H1 (cell line): ENCODE measurements at regions not wholly inside any gene's neighbourhood (a gene's known extent, or its start where the extent isn't known, plus 50 kb on each side); places are given as distances from the start of the nearest gene placed in this dataset.

Source experiments
- CTCF ChIA-PET: fragments of 300-600 bp; sonication (Branson Sonifier 250); formaldehyde crosslinking; loops from one replicate; lab custom pipeline; 2021; ENCODE audit not compliant: partially characterized antibody; lab: Charles Lee
- POLR2A ChIA-PET: fragments of 300-600 bp; sonication (Branson Sonifier 250); formaldehyde crosslinking; loops from one replicate; lab custom pipeline; 2021; ENCODE audit warnings: inconsistent platforms; ENCODE audit not compliant: partially characterized antibody; lab: Charles Lee
- DNase-seq, 2 experiments: peaks; one replicate each; pipeline versions ENCODE4 v3.0.0 to v3.0.0-alpha.2; 2010 to 2022; ENCODE audit warnings: low spot score in 2 of 2, low read depth in 1 of 2, mixed read lengths in 1 of 2
- FAIRE-seq: peaks from 2 replicates; lab custom pipeline; 2011; peaks lifted over from hg19 to GRCh38; lab: Jason Lieb, UNC
- H2AFZ ChIP-seq: 2 replicates; pipeline ENCODE4 v1.8.1; 2012; ENCODE audit warnings: low read length, inconsistent platforms
- H2AK5ac ChIP-seq: 2 replicates; pipeline ENCODE4 v1.6.1; 2013; ENCODE audit warnings: low read depth, low read length
- H2BK120ac ChIP-seq: replicated peaks from 2 replicates; pipeline ENCODE3; 2013; ENCODE audit warnings: low read depth, low read length, inconsistent platforms
- H2BK12ac ChIP-seq: 2 replicates; pipeline ENCODE4 v1.6.1; 2013; ENCODE audit warnings: low read depth, low read length
- H2BK15ac ChIP-seq: 2 replicates; pipeline ENCODE4 v1.6.1; 2013; ENCODE audit warnings: low read length
- H2BK20ac ChIP-seq: 2 replicates; pipeline ENCODE4 v1.6.1; 2013; ENCODE audit warnings: low read length
- H2BK5ac ChIP-seq: 2 replicates; pipeline ENCODE4 v1.6.1; 2013; ENCODE audit warnings: low read depth, low read length
- H3K14ac ChIP-seq: 2 replicates; pipeline ENCODE4 v1.6.1; 2013; ENCODE audit warnings: inconsistent platforms; ENCODE audit not compliant: insufficient read length
- H3K18ac ChIP-seq: 2 replicates; pipeline ENCODE4 v1.6.1; 2013; ENCODE audit warnings: low read length; ENCODE audit errors: extremely low read depth
- H3K23ac ChIP-seq: 2 replicates; pipeline ENCODE4 v1.6.1; 2013; ENCODE audit warnings: inconsistent platforms; ENCODE audit not compliant: insufficient read length
- H3K23me2 ChIP-seq: 2 replicates; pipeline ENCODE4 v1.6.1; 2013; ENCODE audit warnings: low read depth, low read length
- H3K27ac ChIP-seq: 2 replicates; pipeline ENCODE4 v1.6.1; 2011; ENCODE audit warnings: low read depth, low read length, inconsistent platforms
- H3K27me3 ChIP-seq, 4 experiments: replicated peaks in 1 of 4; 1 replicate in 1 of 4; 2 replicates in 3 of 4; pipeline versions ENCODE4 v1.6.1 to v1.8.1; 2011 to 2013; ENCODE audit warnings: low read length in 3 of 4, mild to moderate bottlenecking in 3 of 4, inconsistent platforms in 2 of 4, mixed read lengths in 2 of 4, moderate library complexity in 1 of 4; ENCODE audit not compliant: control insufficient read depth in 3 of 4, insufficient read depth in 3 of 4; ENCODE audit errors: extremely low read depth in 1 of 4
- H3K36me3 ChIP-seq, 4 experiments: 2 replicates each; pipeline versions ENCODE4 v1.6.1 to v1.8.1; 2011 to 2013; ENCODE audit warnings: mild to moderate bottlenecking in 4 of 4, low read length in 3 of 4, moderate library complexity in 2 of 4, control low read depth in 1 of 4, inconsistent platforms in 1 of 4; ENCODE audit not compliant: insufficient read depth in 4 of 4, control insufficient read depth in 2 of 4
- H3K4ac ChIP-seq: replicated peaks from 2 replicates; pipeline ENCODE3; 2013; ENCODE audit warnings: low read length, low read depth, mixed read lengths, inconsistent platforms; ENCODE audit not compliant: insufficient read length
- H3K4me1 ChIP-seq, 4 experiments: replicated peaks in 1 of 4; 1 replicate in 1 of 4; 2 replicates in 3 of 4; pipeline versions ENCODE4 v1.6.1 to v1.8.1; 2011 to 2013; ENCODE audit warnings: low read length in 3 of 4, inconsistent platforms in 2 of 4, mixed read lengths in 1 of 4; ENCODE audit not compliant: insufficient read depth in 4 of 4, control insufficient read depth in 3 of 4
- H3K4me2 ChIP-seq, 2 experiments: 2 replicates each; pipeline versions ENCODE4 v1.6.1 to v1.8.1; 2011 to 2013; ENCODE audit warnings: low read depth in 2 of 2, low read length in 2 of 2, control low read depth in 1 of 2, inconsistent platforms in 1 of 2, mild to moderate bottlenecking in 1 of 2; ENCODE audit not compliant: insufficient read depth in 1 of 2
- H3K4me3 ChIP-seq, 4 experiments: fragments of 200-600, 300-600 bp in 1 of 4; sonication (generic), shearing (Covaris generic), sonication (Bioruptor Twin) in 1 of 4; 2 replicates each; pipeline versions ENCODE4 v1.5.1 to v1.8.1; 2011 to 2016; ENCODE audit warnings: low read length in 4 of 4, low read depth in 3 of 4, control low read depth in 2 of 4, inconsistent platforms in 2 of 4, mild to moderate bottlenecking in 2 of 4, mixed read lengths in 1 of 4, moderate library complexity in 1 of 4; ENCODE audit not compliant: insufficient read depth in 2 of 4; ENCODE audit errors: extremely low read depth in 1 of 4
- H3K56ac ChIP-seq: replicated peaks from 2 replicates; pipeline ENCODE3; 2013; ENCODE audit warnings: low read depth, mild to moderate bottlenecking, mixed read lengths, low read length, inconsistent platforms; ENCODE audit not compliant: insufficient read length
- H3K79me1 ChIP-seq: 2 replicates; pipeline ENCODE4 v1.6.1; 2013; ENCODE audit warnings: low read depth, low read length, control low read depth
- H3K79me2 ChIP-seq, 2 experiments: 2 replicates each; pipeline versions ENCODE4 v1.6.1 to v1.8.1; 2012 to 2013; ENCODE audit warnings: low read length in 2 of 2, mild to moderate bottlenecking in 2 of 2, inconsistent platforms in 1 of 2; ENCODE audit not compliant: insufficient read depth in 2 of 2, control insufficient read depth in 1 of 2
- H3K9ac ChIP-seq, 4 experiments: replicated peaks in 1 of 4; 1 replicate in 1 of 4; 2 replicates in 3 of 4; pipeline versions ENCODE4 v1.6.1 to v1.8.1; 2011 to 2013; ENCODE audit warnings: low read depth in 3 of 4, low read length in 3 of 4, control low read depth in 2 of 4, mild to moderate bottlenecking in 2 of 4, moderate library complexity in 2 of 4, inconsistent platforms in 1 of 4; ENCODE audit errors: extremely low read depth in 1 of 4
- H3K9me3 ChIP-seq, 2 experiments: 2 replicates each; pipeline versions ENCODE4 v1.6.1 to v1.8.1; 2012 to 2013; ENCODE audit warnings: mild to moderate bottlenecking in 2 of 2, moderate library complexity in 2 of 2, control low read depth in 1 of 2, inconsistent platforms in 1 of 2, low read depth in 1 of 2, low read length in 1 of 2, mixed read lengths in 1 of 2; ENCODE audit not compliant: insufficient read depth in 2 of 2
- H4K20me1 ChIP-seq, 2 experiments: replicated peaks in 1 of 2; 2 replicates each; pipeline versions ENCODE3 to v1.8.1; 2011 to 2013; ENCODE audit warnings: inconsistent platforms in 2 of 2, low read length in 2 of 2, mild to moderate bottlenecking in 1 of 2; ENCODE audit not compliant: insufficient read depth in 2 of 2, control insufficient read depth in 1 of 2
- H4K5ac ChIP-seq: 2 replicates; pipeline ENCODE4 v1.6.1; 2013; ENCODE audit warnings: low read length, low read depth, mixed read lengths, inconsistent platforms; ENCODE audit not compliant: insufficient read length
- H4K8ac ChIP-seq: 2 replicates; pipeline ENCODE4 v1.8.0; 2013; ENCODE audit warnings: mild to moderate bottlenecking, moderate library complexity, low read length, inconsistent platforms; ENCODE audit not compliant: insufficient read depth; ENCODE audit errors: extremely low read depth
- H4K91ac ChIP-seq: replicated peaks from 2 replicates; pipeline ENCODE3; 2013; ENCODE audit warnings: low read length, mixed read lengths, inconsistent platforms; ENCODE audit not compliant: insufficient read length
- E2F6 ChIP-seq: IDR thresholded peaks from 2 replicates; pipeline ENCODE4 v1.6.1; 2012; ENCODE audit warnings: inconsistent platforms
- SIRT6 ChIP-seq: IDR thresholded peaks from one replicate; pipeline ENCODE4 v1.7.1; 2012; ENCODE audit warnings: low read length, inconsistent platforms

- H3K56ac ChIP-seq, result no peak overlapping the region
- no peak overlapping the region for H3K4me3 ChIP-seq
- no peak overlapping the region for H3K14ac ChIP-seq
- H3K9ac ChIP-seq, result no peak overlapping the region
- no peaks in the 10 kb centered on the region for H3K23me2 ChIP-seq
- FAIRE-seq (no peak), DNase-seq (no peak)
- no peaks in the 10 kb centered on the region for H3K27me3 ChIP-seq
- H4K20me1 ChIP-seq, result no peaks in the 10 kb centered on the region
- no peak overlapping the region for H2AFZ ChIP-seq
- ChIA-PET CTCF (no interaction called here), POLR2A (no interaction called here)
- no peak overlapping the region for H2BK20ac ChIP-seq
- H3K4me1 ChIP-seq, result no peaks in the 10 kb centered on the region
- no peaks in the 10 kb centered on the region for H3K79me1 ChIP-seq
- no peak overlapping the region for H3K18ac ChIP-seq
- H3K9me3 ChIP-seq, result peaks cover 0 to 3% of the 10 kb centered on the region in 2 experiments; a peak in 1 of 4 replicates
- H3K4me2 ChIP-seq, result no peak overlapping the region
- H2BK5ac ChIP-seq, result no peak overlapping the region
- H3K36me3 ChIP-seq, result no peaks in the 10 kb centered on the region
- H3K23ac ChIP-seq, result no peak overlapping the region
- no peak overlapping the region for H4K8ac ChIP-seq
- H4K91ac ChIP-seq, result no peak overlapping the region
- H2BK15ac ChIP-seq, result no peak overlapping the region
- H2BK120ac ChIP-seq, result no peak overlapping the region
- H3K27ac ChIP-seq, result no peak overlapping the region
- H3K4ac ChIP-seq, result no peak overlapping the region
- no peaks in the 10 kb centered on the region for H3K79me2 ChIP-seq
- H2AK5ac ChIP-seq, result no peak overlapping the region
- no peak overlapping the region for H2BK12ac ChIP-seq
- TF ChIP-seq E2F6, result no peak
- TF ChIP-seq SIRT6, result no peak
- H4K5ac ChIP-seq, result no peak overlapping the region
Measured at GRCh38 chr4:96166806-96167205, 326.9 kb downstream of the PDHA2 start.
